Heart left ventricle (tissue), 13 donors: ENCODE measurements at regions not wholly inside any gene's neighbourhood (a gene's known extent, or its start where the extent isn't known, plus 50 kb on each side); places are given as distances from the start of the nearest gene placed in this dataset.

Experiments
- POLR2A ChIP-seq, 2 donors: fragments of 450-650 bp; IDR thresholded peaks; one replicate each; pipeline ENCODE4 v1.6.1; 2017; ENCODE audit warnings: antibody characterized with exemption in 2 of 2, mild to moderate bottlenecking in 2 of 2, moderate library complexity in 2 of 2
- TF ChIP-seq, protein P1 (sequence below), 12 donors: fragments of 200-600 bp; sonication (generic) in 4 of 12; IDR thresholded peaks; one replicate each; pipeline versions ENCODE4 v1.5.0 to v1.8.0; 2018 to 2022; ENCODE audit warnings: antibody characterized with exemption in 12 of 12, mild to moderate bottlenecking in 5 of 12
- donor health status: ischemic (EF 13 %, LVEDD 7.1; RV severe dilation, severe dysfunction).
- donor health status: DM: no; HTN: yes; CAD: no.
- donor health status: DM: no; HTN: no; CAD: no.
- donor health status: ischemic (EF 25% LVEDD 6.9; RV normal size, moderate dysfunction).
- donor health status: ischemic (EF 25% LVEDD 5.7; RV mildly dilated, moderate dysfunction).
- donor health status: ischemic (EF 35%, LVEDD 5.7; RV mildly dilated, moderate dysfunction).
- donor health status: nonischemic (EF 11% LVEDD 7.7; RV severe dilation, severe dysfunction).
- donor health status: DM: yes; HTN: yes; CAD: no.
- donor health status: PGD.
- donor health status: ischemic (EF 29% LVEDD 5.4; RV normal size, mild dysfunction).
- donor health status: nonischemic (EF 23%, LVEDD 6.1; RV moderate dilation, normal function).

GRCh38 chr11:31955838-31956237, 135.0 kb upstream of the RCN1 start:
- TF ChIP-seq, protein P1, sequence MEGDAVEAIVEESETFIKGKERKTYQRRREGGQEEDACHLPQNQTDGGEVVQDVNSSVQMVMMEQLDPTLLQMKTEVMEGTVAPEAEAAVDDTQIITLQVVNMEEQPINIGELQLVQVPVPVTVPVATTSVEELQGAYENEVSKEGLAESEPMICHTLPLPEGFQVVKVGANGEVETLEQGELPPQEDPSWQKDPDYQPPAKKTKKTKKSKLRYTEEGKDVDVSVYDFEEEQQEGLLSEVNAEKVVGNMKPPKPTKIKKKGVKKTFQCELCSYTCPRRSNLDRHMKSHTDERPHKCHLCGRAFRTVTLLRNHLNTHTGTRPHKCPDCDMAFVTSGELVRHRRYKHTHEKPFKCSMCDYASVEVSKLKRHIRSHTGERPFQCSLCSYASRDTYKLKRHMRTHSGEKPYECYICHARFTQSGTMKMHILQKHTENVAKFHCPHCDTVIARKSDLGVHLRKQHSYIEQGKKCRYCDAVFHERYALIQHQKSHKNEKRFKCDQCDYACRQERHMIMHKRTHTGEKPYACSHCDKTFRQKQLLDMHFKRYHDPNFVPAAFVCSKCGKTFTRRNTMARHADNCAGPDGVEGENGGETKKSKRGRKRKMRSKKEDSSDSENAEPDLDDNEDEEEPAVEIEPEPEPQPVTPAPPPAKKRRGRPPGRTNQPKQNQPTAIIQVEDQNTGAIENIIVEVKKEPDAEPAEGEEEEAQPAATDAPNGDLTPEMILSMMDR (IDR thresholded peaks at IDR 0.05), result no peak
- no peak for TF ChIP-seq POLR2A (IDR thresholded peaks at IDR 0.05)
